ENCODE measurements at regions not wholly inside any gene's neighbourhood (a gene's known extent, or its start where the extent isn't known, plus 50 kb on each side); places are given as distances from the start of the nearest gene placed in this dataset.

GRCh38 chr6:21850691-21851090 is 257.1 kb downstream of the SOX4 start:
- TF ChIP-seq ZNF70 (CRISPR knock-in tag; IDR thresholded peaks at IDR 0.05) (peak; percentile 67), ISL1 (CRISPR knock-in tag; IDR thresholded peaks at IDR 0.05) (peak; percentile 11; the same call in 1 of the 2 replicates), OSR1 (CRISPR knock-in tag; IDR thresholded peaks at IDR 0.05) (no peak)
- ATAC-seq: no peak

- TF ChIP-seq BACH2 (CRISPR knock-in tag; IDR thresholded peaks at IDR 0.05; ENCODE audit: borderline replicate concordance) (no peak), ZC3H10 (CRISPR knock-in tag; IDR thresholded peaks at IDR 0.05) (no peak), CSRNP3 (CRISPR knock-in tag; IDR thresholded peaks at IDR 0.05) (no peak), POU6F1 (CRISPR knock-in tag; IDR thresholded peaks at IDR 0.05; ENCODE audit: borderline replicate concordance, low read depth) (no peak), ARNTL (CRISPR knock-in tag; IDR thresholded peaks at IDR 0.05; ENCODE audit: borderline replicate concordance, low read depth) (no peak), PPARA (CRISPR knock-in tag; IDR thresholded peaks at IDR 0.05; ENCODE audit: borderline replicate concordance) (no peak), OSR1 (CRISPR knock-in tag; IDR thresholded peaks at IDR 0.05) (no peak), ZFP30 (CRISPR knock-in tag; IDR thresholded peaks at IDR 0.05) (no peak), ISL1 (CRISPR knock-in tag; IDR thresholded peaks at IDR 0.05) (no peak), TSHZ2 (CRISPR knock-in tag; IDR thresholded peaks at IDR 0.05) (no peak)
- ATAC-seq: no peak
These were observed 262.4 kb downstream of the SOX4 start for GRCh38 chr6:21855811-21856455.

- ATAC-seq: peak; percentile 56; the same call in 2 of the 3 replicates
These were observed 262.9 kb downstream of the SOX4 start for GRCh38 chr6:21856456-21856825.

More at GRCh38 chr6:21856456-21856825, 262.9 kb downstream of the SOX4 start:
- no peak for TF ChIP-seq PATZ1 (CRISPR knock-in tag; IDR thresholded peaks at IDR 0.05; ENCODE audit: borderline replicate concordance)
- no peak for TF ChIP-seq ZNF70 (CRISPR knock-in tag; IDR thresholded peaks at IDR 0.05)
- TF ChIP-seq ESRRG (CRISPR knock-in tag; IDR thresholded peaks at IDR 0.05): no peak
- TF ChIP-seq TSHZ2 (CRISPR knock-in tag; IDR thresholded peaks at IDR 0.05): no peak
- TF ChIP-seq OSR1 (CRISPR knock-in tag; IDR thresholded peaks at IDR 0.05): no peak
- TF ChIP-seq CSDC2 (CRISPR knock-in tag; IDR thresholded peaks at IDR 0.05): no peak
- no peak for TF ChIP-seq ISL1 (CRISPR knock-in tag; IDR thresholded peaks at IDR 0.05)
- TF ChIP-seq TOX (CRISPR knock-in tag; IDR thresholded peaks at IDR 0.05; ENCODE audit: borderline replicate concordance): no peak
- TF ChIP-seq ZNF8 (CRISPR knock-in tag; IDR thresholded peaks at IDR 0.05): no peak
- TF ChIP-seq PPARA (CRISPR knock-in tag; IDR thresholded peaks at IDR 0.05; ENCODE audit: borderline replicate concordance): no peak
- no peak for TF ChIP-seq POU6F1 (CRISPR knock-in tag; IDR thresholded peaks at IDR 0.05; ENCODE audit: borderline replicate concordance, low read depth)
- TF ChIP-seq SNAI2 (CRISPR knock-in tag; IDR thresholded peaks at IDR 0.05): no peak
- TF ChIP-seq ZFP3 (CRISPR knock-in tag; IDR thresholded peaks at IDR 0.05): no peak
- no peak for TF ChIP-seq BACH2 (CRISPR knock-in tag; IDR thresholded peaks at IDR 0.05; ENCODE audit: borderline replicate concordance)
- TF ChIP-seq CREB5 (CRISPR knock-in tag; IDR thresholded peaks at IDR 0.05; ENCODE audit: low read depth): no peak
